SK-N-SH (cell line): ENCODE measurements at regions not wholly inside any gene's neighbourhood (a gene's known extent, or its start where the extent isn't known, plus 50 kb on each side); places are given as distances from the start of the nearest gene placed in this dataset.

Experiments
- CTCF ChIA-PET: fragments of 300-600, 350-600 bp; formaldehyde crosslinking; extraction: SDS; loops from one replicate; lab custom pipeline; 2021; lab: Yijun Ruan, JAX
- POLR2A ChIA-PET: fragments of 350-600 bp; sonication (Branson Sonifier 250); formaldehyde crosslinking; extraction: SDS; loops from one replicate; lab custom pipeline; 2020; ENCODE audit warnings: antibody characterized with exemption, inconsistent platforms; lab: Yijun Ruan, JAX
- DNase-seq: peaks from one replicate; pipeline ENCODE4 v3.0.0; 2012
- H2AFZ ChIP-seq: fragments of 200-600 bp; sonication (generic); 2 replicates; pipeline ENCODE4 v1.8.1; 2016; ENCODE audit warnings: antibody characterized with exemption, mild to moderate bottlenecking, low read depth
- H3F3A ChIP-seq: fragments of 200-600 bp; sonication (generic); replicated peaks from 2 replicates; pipeline ENCODE3; 2016; ENCODE audit warnings: antibody characterized with exemption, mild to moderate bottlenecking; ENCODE audit not compliant: insufficient read depth
- H3K27ac ChIP-seq, 2 experiments: fragments of 200-500 bp in 1 of 2; fragments of 200-600 bp in 1 of 2; sonication (Bioruptor generic) in 1 of 2; sonication (generic), shearing (Covaris generic) in 1 of 2; 2 replicates each; pipeline versions ENCODE4 v1.5.1 to v1.6.1; 2014 to 2016; ENCODE audit warnings: low read depth in 2 of 2, inconsistent platforms in 1 of 2, low read length in 1 of 2, mild to moderate bottlenecking in 1 of 2, mixed read lengths in 1 of 2
- H3K27me3 ChIP-seq: fragments of 200-600 bp; sonication (generic), shearing (Covaris generic); 2 replicates; pipeline ENCODE4 v1.6.1; 2016; ENCODE audit warnings: mixed run types; ENCODE audit not compliant: insufficient read depth
- H3K36me3 ChIP-seq, 2 experiments: fragments of 200-500 bp in 1 of 2; fragments of 200-600 bp in 1 of 2; sonication (Bioruptor generic) in 1 of 2; sonication (generic) in 1 of 2; replicated peaks in 1 of 2; 2 replicates each; pipeline versions ENCODE3 to v1.5.1; 2014 to 2016; ENCODE audit warnings: low read length in 1 of 2, mild to moderate bottlenecking in 1 of 2; ENCODE audit not compliant: insufficient read depth in 2 of 2, control insufficient read depth in 1 of 2
- H3K4me1 ChIP-seq, 2 experiments: fragments of 200-500 bp in 1 of 2; fragments of 200-600 bp in 1 of 2; sonication (Bioruptor generic) in 1 of 2; sonication (generic), shearing (Covaris generic) in 1 of 2; 2 replicates each; pipeline versions ENCODE4 v1.5.1 to v1.6.1; 2014 to 2016; ENCODE audit warnings: low read depth in 1 of 2, low read length in 1 of 2, mixed run types in 1 of 2; ENCODE audit not compliant: insufficient read depth in 2 of 2, control insufficient read depth in 1 of 2
- H3K4me2 ChIP-seq: fragments of 200-600 bp; sonication (generic), shearing (Covaris generic); 2 replicates; pipeline ENCODE4 v1.6.1; 2017; ENCODE audit warnings: mixed run types
- H3K4me3 ChIP-seq, 2 experiments: fragments of 200-500 bp in 1 of 2; fragments of 200-600 bp in 1 of 2; sonication (Bioruptor generic) in 1 of 2; sonication (generic), shearing (Covaris generic) in 1 of 2; 2 replicates each; pipeline versions ENCODE4 v1.5.1 to v1.8.1; 2014 to 2016; ENCODE audit warnings: low read depth in 2 of 2, inconsistent platforms in 1 of 2, low read length in 1 of 2, mild to moderate bottlenecking in 1 of 2, mixed read lengths in 1 of 2, moderate library complexity in 1 of 2
- H3K79me2 ChIP-seq: fragments of 200-600 bp; sonication (generic); 2 replicates; pipeline ENCODE4 v1.8.1; 2017; ENCODE audit warnings: mild to moderate bottlenecking; ENCODE audit not compliant: insufficient read depth
- H3K9ac ChIP-seq: fragments of 200-600 bp; sonication (generic); 2 replicates; pipeline ENCODE4 v1.6.1; 2017; ENCODE audit warnings: mixed run types
- H3K9me2 ChIP-seq: fragments of 200-600 bp; sonication (generic); 2 replicates; pipeline ENCODE4 v1.6.1; 2017; ENCODE audit warnings: mixed run types
- H3K9me3 ChIP-seq: fragments of 200-600 bp; sonication (generic); 2 replicates; pipeline ENCODE4 v1.6.1; 2017; ENCODE audit warnings: mixed run types, mild to moderate bottlenecking, moderate library complexity
- H4K20me1 ChIP-seq: fragments of 200-600 bp; sonication (generic); 2 replicates; pipeline ENCODE4 v1.6.1; 2017; ENCODE audit warnings: mild to moderate bottlenecking, mixed run types; ENCODE audit not compliant: insufficient read depth
- ELF1 ChIP-seq: IDR thresholded peaks from 2 replicates; pipeline ENCODE4 v1.4.0; 2012
- EP300 ChIP-seq, 2 experiments: IDR thresholded peaks; 2 replicates each; pipeline versions ENCODE4 v1.4.0 to v1.6.1; 2012; ENCODE audit warnings: borderline replicate concordance in 1 of 2, low read depth in 1 of 2, low read length in 1 of 2
- FOSL2 ChIP-seq: IDR thresholded peaks from 2 replicates; pipeline ENCODE4 v1.4.0; 2012; ENCODE audit warnings: low read depth, mild to moderate bottlenecking, moderate library complexity, borderline replicate concordance
- FOXJ3 ChIP-seq: sonication (generic); formaldehyde crosslinking; IDR thresholded peaks from 2 replicates; pipeline ENCODE4 v1.5.1; 2020; ENCODE audit warnings: mild to moderate bottlenecking, missing genetic modification reagents
- FOXM1 ChIP-seq: IDR thresholded peaks from 2 replicates; pipeline ENCODE4 v1.4.0; 2012; ENCODE audit warnings: low read depth, mild to moderate bottlenecking
- IRF3 ChIP-seq: fragments of 150-350 bp; IDR thresholded peaks from 2 replicates; pipeline ENCODE4 v1.6.1; 2016; ENCODE audit warnings: mild to moderate bottlenecking, low read depth, low read length
- JUND ChIP-seq: IDR thresholded peaks from 2 replicates; pipeline ENCODE4 v1.4.0; 2012
- MAX ChIP-seq: IDR thresholded peaks from 2 replicates; pipeline ENCODE4 v1.4.0; 2012; ENCODE audit warnings: low read depth
- MEF2A ChIP-seq: IDR thresholded peaks from 2 replicates; pipeline ENCODE4 v1.4.0; 2012; ENCODE audit warnings: low read depth, borderline replicate concordance
- RFX5 ChIP-seq: IDR thresholded peaks from 2 replicates; pipeline ENCODE4 v1.6.1; 2012; ENCODE audit warnings: mild to moderate bottlenecking, improper control_type of control experiment, low read length
- SMC3 ChIP-seq: IDR thresholded peaks from 2 replicates; pipeline ENCODE4 v1.6.1; 2012; ENCODE audit warnings: low read depth, low read length, improper control_type of control experiment
- TEAD4 ChIP-seq: IDR thresholded peaks from 2 replicates; pipeline ENCODE4 v1.4.0; 2012; ENCODE audit warnings: mild to moderate bottlenecking, borderline replicate concordance; ENCODE audit not compliant: insufficient read depth
- USF2 ChIP-seq: fragments of 150-350 bp; IDR thresholded peaks from 2 replicates; pipeline ENCODE4 v1.6.1; 2017; ENCODE audit warnings: antibody characterized with exemption, low read length, low read depth, borderline replicate concordance
- WGBS: methylation state at CpG from one replicate; pipeline ENCODE4 v1.1.6; 2017; ENCODE audit warnings: low lambda C conversion rate; 5-methylcytosine and 5-hydroxymethylcytosine counted together
- TF ChIP-seq, protein P1 (sequence below): IDR thresholded peaks from 2 replicates; pipeline ENCODE4 v1.6.1; 2012; ENCODE audit warnings: mild to moderate bottlenecking, low read depth, low read length, moderate library complexity
- TF ChIP-seq, protein P2 (sequence below): IDR thresholded peaks from 2 replicates; pipeline ENCODE4 v1.4.0; 2012; ENCODE audit warnings: low read depth, borderline replicate concordance

DNA sequence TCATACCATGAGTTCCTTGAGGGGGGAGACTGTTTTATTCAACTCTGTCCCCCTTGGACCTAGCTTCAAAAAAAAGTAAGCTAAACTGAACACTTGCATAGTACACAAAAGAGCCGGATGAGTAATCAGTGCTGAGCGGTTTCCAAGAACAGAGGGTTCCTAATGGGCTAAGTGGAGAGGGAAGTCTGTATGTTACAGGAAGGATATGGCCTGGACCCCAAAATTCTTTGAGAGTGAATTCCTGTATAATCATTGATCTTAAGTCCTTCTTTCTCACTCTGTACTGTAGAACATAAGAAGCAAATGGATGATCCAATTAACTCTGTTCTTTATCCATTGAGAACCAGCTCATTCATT is 324.7 kb upstream of the CNR1 start:
- CTCF ChIA-PET: interaction anchor here (1.3 kb wide), 1 partner anchor 15 kb away, joined by 4 read pairs; no protein-coding TSS in a partner anchor
- H3K4me3 ChIP-seq: no peak overlapping the region
- no peak overlapping the region for H2AFZ ChIP-seq
- no peaks in the 10 kb centered on the region for H3K4me1 ChIP-seq
- no peak overlapping the region for H3K4me2 ChIP-seq
- no peak for DNase-seq
- no peak overlapping the region for H3K27ac ChIP-seq
- WGBS: 67% methylated on average over 2 of the region's 2 CpGs
- no peaks in the 10 kb centered on the region for H3F3A ChIP-seq
- POLR2A ChIA-PET: no interaction called here
- no peaks in the 10 kb centered on the region for H3K79me2 ChIP-seq
- TF ChIP-seq RFX5: no peak
- TF ChIP-seq FOSL2: no peak
- TF ChIP-seq ELF1: no peak
- TF ChIP-seq EP300 (IDR thresholded peaks at IDR 0.05; ENCODE audit: borderline replicate concordance in 1 of 2, low read depth in 1 of 2, low read length in 1 of 2): no peak
- no peak for TF ChIP-seq TEAD4
- TF ChIP-seq, protein P1, sequence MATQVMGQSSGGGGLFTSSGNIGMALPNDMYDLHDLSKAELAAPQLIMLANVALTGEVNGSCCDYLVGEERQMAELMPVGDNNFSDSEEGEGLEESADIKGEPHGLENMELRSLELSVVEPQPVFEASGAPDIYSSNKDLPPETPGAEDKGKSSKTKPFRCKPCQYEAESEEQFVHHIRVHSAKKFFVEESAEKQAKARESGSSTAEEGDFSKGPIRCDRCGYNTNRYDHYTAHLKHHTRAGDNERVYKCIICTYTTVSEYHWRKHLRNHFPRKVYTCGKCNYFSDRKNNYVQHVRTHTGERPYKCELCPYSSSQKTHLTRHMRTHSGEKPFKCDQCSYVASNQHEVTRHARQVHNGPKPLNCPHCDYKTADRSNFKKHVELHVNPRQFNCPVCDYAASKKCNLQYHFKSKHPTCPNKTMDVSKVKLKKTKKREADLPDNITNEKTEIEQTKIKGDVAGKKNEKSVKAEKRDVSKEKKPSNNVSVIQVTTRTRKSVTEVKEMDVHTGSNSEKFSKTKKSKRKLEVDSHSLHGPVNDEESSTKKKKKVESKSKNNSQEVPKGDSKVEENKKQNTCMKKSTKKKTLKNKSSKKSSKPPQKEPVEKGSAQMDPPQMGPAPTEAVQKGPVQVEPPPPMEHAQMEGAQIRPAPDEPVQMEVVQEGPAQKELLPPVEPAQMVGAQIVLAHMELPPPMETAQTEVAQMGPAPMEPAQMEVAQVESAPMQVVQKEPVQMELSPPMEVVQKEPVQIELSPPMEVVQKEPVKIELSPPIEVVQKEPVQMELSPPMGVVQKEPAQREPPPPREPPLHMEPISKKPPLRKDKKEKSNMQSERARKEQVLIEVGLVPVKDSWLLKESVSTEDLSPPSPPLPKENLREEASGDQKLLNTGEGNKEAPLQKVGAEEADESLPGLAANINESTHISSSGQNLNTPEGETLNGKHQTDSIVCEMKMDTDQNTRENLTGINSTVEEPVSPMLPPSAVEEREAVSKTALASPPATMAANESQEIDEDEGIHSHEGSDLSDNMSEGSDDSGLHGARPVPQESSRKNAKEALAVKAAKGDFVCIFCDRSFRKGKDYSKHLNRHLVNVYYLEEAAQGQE: no peak
- TF ChIP-seq FOXM1: no peak
- no peak for TF ChIP-seq FOXJ3 (CRISPR knock-in tag)
- TF ChIP-seq MAX: no peak
- TF ChIP-seq IRF3: no peak
- TF ChIP-seq, protein P2, sequence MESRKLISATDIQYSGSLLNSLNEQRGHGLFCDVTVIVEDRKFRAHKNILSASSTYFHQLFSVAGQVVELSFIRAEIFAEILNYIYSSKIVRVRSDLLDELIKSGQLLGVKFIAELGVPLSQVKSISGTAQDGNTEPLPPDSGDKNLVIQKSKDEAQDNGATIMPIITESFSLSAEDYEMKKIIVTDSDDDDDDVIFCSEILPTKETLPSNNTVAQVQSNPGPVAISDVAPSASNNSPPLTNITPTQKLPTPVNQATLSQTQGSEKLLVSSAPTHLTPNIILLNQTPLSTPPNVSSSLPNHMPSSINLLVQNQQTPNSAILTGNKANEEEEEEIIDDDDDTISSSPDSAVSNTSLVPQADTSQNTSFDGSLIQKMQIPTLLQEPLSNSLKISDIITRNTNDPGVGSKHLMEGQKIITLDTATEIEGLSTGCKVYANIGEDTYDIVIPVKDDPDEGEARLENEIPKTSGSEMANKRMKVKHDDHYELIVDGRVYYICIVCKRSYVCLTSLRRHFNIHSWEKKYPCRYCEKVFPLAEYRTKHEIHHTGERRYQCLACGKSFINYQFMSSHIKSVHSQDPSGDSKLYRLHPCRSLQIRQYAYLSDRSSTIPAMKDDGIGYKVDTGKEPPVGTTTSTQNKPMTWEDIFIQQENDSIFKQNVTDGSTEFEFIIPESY: no peak
- no peak for TF ChIP-seq USF2
- no peak for TF ChIP-seq SMC3
- no peak for TF ChIP-seq JUND
- no peak for TF ChIP-seq MEF2A
- peaks cover 5% of the 10 kb centered on the region; the same call in 1 of the 2 replicates for H3K27me3 ChIP-seq
- no peaks in the 10 kb centered on the region for H4K20me1 ChIP-seq
- H3K9ac ChIP-seq: no peak overlapping the region
- no peaks in the 10 kb centered on the region for H3K9me2 ChIP-seq
- H3K9me3 ChIP-seq: no peaks in the 10 kb centered on the region
- H3K36me3 ChIP-seq: no peaks in the 10 kb centered on the region
